ENCODE measurements at regions not wholly inside any gene's neighbourhood (a gene's known extent, or its start where the extent isn't known, plus 50 kb on each side); places are given as distances from the start of the nearest gene placed in this dataset.

DNA sequence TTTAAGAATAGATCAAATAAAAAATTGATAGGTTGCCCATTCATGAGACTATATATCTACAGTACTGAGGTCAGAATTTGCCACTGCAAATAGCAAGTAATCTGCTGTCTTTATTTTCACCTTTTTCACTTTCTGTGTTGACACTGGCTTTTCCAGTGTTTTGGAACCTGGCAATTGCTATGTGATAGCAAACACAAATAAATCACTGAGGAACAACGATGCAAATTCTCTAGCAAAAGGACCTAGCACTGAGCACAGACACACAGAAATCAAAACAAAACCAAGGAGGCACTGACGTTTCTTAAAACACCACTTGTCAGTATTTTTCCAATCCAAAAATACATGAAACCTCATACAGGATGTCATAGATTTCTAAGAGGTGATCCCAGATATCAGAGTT is 210.7 kb downstream of the DHX15 start:
- no peak overlapping the region for H3K27ac Mint-ChIP-seq (ENCODE audit: unreplicated experiment)
- no peaks in the 10 kb centered on the region for H3K36me3 Mint-ChIP-seq (ENCODE audit: insufficient read depth, unreplicated experiment)
- intact Hi-C loops (cut with micrococcal nuclease; ENCODE audit: unreplicated experiment): no loop called here
- no peaks in the 10 kb centered on the region for H3K4me1 Mint-ChIP-seq (ENCODE audit: low read depth, unreplicated experiment)
- CTCF ChIA-PET: no interaction called here
- no peak overlapping the region for H3K4me3 ChIP-seq (ENCODE audit: low read depth, low read length)
- H3K27me3 ChIP-seq (replicated peaks; ENCODE audit: control insufficient read depth, insufficient read depth, low read length): no peaks in the 10 kb centered on the region
- H3K36me3 ChIP-seq (ENCODE audit: control insufficient read depth, insufficient read depth, low read length): no peaks in the 10 kb centered on the region
- TF ChIP-seq, protein P1, sequence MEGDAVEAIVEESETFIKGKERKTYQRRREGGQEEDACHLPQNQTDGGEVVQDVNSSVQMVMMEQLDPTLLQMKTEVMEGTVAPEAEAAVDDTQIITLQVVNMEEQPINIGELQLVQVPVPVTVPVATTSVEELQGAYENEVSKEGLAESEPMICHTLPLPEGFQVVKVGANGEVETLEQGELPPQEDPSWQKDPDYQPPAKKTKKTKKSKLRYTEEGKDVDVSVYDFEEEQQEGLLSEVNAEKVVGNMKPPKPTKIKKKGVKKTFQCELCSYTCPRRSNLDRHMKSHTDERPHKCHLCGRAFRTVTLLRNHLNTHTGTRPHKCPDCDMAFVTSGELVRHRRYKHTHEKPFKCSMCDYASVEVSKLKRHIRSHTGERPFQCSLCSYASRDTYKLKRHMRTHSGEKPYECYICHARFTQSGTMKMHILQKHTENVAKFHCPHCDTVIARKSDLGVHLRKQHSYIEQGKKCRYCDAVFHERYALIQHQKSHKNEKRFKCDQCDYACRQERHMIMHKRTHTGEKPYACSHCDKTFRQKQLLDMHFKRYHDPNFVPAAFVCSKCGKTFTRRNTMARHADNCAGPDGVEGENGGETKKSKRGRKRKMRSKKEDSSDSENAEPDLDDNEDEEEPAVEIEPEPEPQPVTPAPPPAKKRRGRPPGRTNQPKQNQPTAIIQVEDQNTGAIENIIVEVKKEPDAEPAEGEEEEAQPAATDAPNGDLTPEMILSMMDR (IDR thresholded peaks at IDR 0.05; ENCODE audit: insufficient read depth in 1 of 2, low read depth in 1 of 2, low read length in 1 of 2, severe bottlenecking in 1 of 2, unreplicated experiment in 1 of 2): no peak
- H3K27me3 Mint-ChIP-seq (ENCODE audit: insufficient read depth, unreplicated experiment): peaks cover 17% of the 10 kb centered on the region
- H3K9me3 Mint-ChIP-seq (ENCODE audit: unreplicated experiment): no peaks in the 10 kb centered on the region
- no peaks in the 10 kb centered on the region for H3K4me1 ChIP-seq
- POLR2A ChIA-PET: no interaction called here
- BruUV-seq (replicated peaks): no TSS peak
- DNase-seq: no peak
- no peaks in the 10 kb centered on the region for H3K9me3 ChIP-seq
- H3K4me3 Mint-ChIP-seq (ENCODE audit: unreplicated experiment): no peak overlapping the region

DNA sequence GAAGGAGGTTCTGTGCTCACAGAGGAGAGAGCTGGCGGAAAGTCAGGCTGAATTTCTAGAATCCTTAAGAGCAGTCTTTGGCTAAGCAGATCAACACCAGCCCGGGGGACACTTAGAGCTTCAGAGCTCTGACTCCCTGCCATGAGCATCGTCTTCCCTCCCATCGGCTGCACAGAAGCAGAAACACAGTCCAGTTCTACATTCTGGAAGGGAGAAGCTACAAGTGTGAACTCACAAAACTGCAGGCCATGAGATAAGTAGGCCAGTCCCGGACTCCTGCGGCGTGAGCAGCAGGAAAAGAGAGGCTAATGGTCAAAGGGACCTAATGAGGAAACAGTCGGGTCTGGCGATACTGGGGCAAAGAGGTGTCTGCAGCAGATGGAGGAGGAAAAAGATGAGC is 211.5 kb downstream of the DHX15 start:
- no TSS peak for BruUV-seq (replicated peaks)
- intact Hi-C loops (cut with micrococcal nuclease; ENCODE audit: unreplicated experiment): no loop called here
- Histone ChIP-seq H3K36me3 (ENCODE audit: control insufficient read depth, insufficient read depth, low read length) (no peaks in the 10 kb centered on the region), H3K9me3 (no peaks in the 10 kb centered on the region), H3K4me1 (no peaks in the 10 kb centered on the region), H3K4me3 (ENCODE audit: low read depth, low read length) (no peak overlapping the region), H3K27me3 (replicated peaks; ENCODE audit: control insufficient read depth, insufficient read depth, low read length) (no peaks in the 10 kb centered on the region)
- no peak overlapping the region for H3K27ac Mint-ChIP-seq (ENCODE audit: unreplicated experiment)
- no peaks in the 10 kb centered on the region for H3K4me1 Mint-ChIP-seq (ENCODE audit: low read depth, unreplicated experiment)
- no peaks in the 10 kb centered on the region for H3K9me3 Mint-ChIP-seq (ENCODE audit: unreplicated experiment)
- POLR2A ChIA-PET: no interaction called here
- H3K27me3 Mint-ChIP-seq (ENCODE audit: insufficient read depth, unreplicated experiment): peaks cover 19% of the 10 kb centered on the region
- DNase-seq: no peak
- no peak overlapping the region for H3K4me3 Mint-ChIP-seq (ENCODE audit: unreplicated experiment)
- H3K36me3 Mint-ChIP-seq (ENCODE audit: insufficient read depth, unreplicated experiment): no peaks in the 10 kb centered on the region
- TF ChIP-seq, protein P1 (IDR thresholded peaks at IDR 0.05; ENCODE audit: insufficient read depth in 1 of 2, low read depth in 1 of 2, low read length in 1 of 2, severe bottlenecking in 1 of 2, unreplicated experiment in 1 of 2): no peak
- CTCF ChIA-PET: no interaction called here

DNA sequence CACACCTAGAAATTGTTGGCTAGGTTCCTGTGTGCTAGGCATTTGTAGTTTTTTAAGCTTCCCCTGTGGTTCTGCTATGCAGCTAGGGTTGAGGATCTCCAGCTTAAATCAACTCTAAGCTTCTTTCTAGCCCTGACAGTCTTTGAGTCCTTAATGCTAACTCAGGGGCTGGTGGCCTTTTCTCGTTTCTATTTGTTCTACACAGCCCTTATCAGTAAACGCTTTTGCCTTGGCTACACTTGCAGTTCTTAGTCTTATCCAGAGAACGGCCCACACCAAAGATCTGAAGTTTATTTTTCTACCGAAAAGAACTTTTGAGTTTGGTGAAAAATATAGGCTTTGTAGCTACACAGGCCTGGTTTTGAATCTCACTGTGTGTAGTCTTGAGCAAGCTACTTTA is 212.0 kb downstream of the DHX15 start:
- no peaks in the 10 kb centered on the region for H3K36me3 ChIP-seq (ENCODE audit: control insufficient read depth, insufficient read depth, low read length)
- ChIA-PET POLR2A (no interaction called here), CTCF (no interaction called here)
- Mint-ChIP-seq H3K9me3 (ENCODE audit: unreplicated experiment) (no peaks in the 10 kb centered on the region), H3K27me3 (ENCODE audit: insufficient read depth, unreplicated experiment) (peaks cover 19% of the 10 kb centered on the region), H3K27ac (ENCODE audit: unreplicated experiment) (no peak overlapping the region), H3K4me1 (ENCODE audit: low read depth, unreplicated experiment) (no peaks in the 10 kb centered on the region), H3K4me3 (ENCODE audit: unreplicated experiment) (no peak overlapping the region), H3K36me3 (ENCODE audit: insufficient read depth, unreplicated experiment) (no peaks in the 10 kb centered on the region)
- intact Hi-C loops (cut with micrococcal nuclease; ENCODE audit: unreplicated experiment): no loop called here
- H3K9me3 ChIP-seq: no peaks in the 10 kb centered on the region
- no peak for DNase-seq
- no peak overlapping the region for H3K4me3 ChIP-seq (ENCODE audit: low read depth, low read length)
- H3K27me3 ChIP-seq (replicated peaks; ENCODE audit: control insufficient read depth, insufficient read depth, low read length): no peaks in the 10 kb centered on the region
- no peaks in the 10 kb centered on the region for H3K4me1 ChIP-seq
- TF ChIP-seq, protein P1 (IDR thresholded peaks at IDR 0.05; ENCODE audit: insufficient read depth in 1 of 2, low read depth in 1 of 2, low read length in 1 of 2, severe bottlenecking in 1 of 2, unreplicated experiment in 1 of 2): no peak
- BruUV-seq (replicated peaks): no TSS peak
